GM19035 (cell line): ENCODE measurements at regions not wholly inside any gene's neighbourhood (a gene's known extent, or its start where the extent isn't known, plus 50 kb on each side); places are given as distances from the start of the nearest gene placed in this dataset.
"Not testable (repeated sequence)": the region's sequence is repeated elsewhere in the genome, so short reads cannot be mapped to it uniquely, and the experiment has no call there.

Experiments used
- ATAC-seq: cut with Tn5 transposase; IDR thresholded peaks from one replicate; pipeline ENCODE4 v1.9.1; 2021; ENCODE audit not compliant: unreplicated experiment

DNA sequence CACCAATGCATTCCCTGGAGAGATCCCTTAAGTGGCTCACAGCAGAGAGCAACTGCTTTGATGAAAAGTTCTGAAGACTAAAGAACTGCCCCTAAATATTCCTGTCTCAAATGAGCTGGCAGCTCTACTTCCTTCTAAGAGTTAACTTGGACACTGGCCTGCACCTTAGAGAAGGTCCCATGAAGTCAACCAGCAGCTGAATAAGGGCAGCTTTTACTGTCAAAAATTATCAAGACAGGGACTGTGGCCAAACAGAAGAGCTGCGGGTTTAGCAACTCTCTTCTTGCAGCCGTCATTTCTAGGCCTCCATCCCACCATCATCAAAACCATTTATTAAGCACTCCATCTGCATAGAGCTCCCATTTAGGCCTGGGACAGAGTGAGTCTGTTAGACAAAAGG, 491.1 kb upstream of the TSHZ3 start:
- ATAC-seq: no peak

DNA sequence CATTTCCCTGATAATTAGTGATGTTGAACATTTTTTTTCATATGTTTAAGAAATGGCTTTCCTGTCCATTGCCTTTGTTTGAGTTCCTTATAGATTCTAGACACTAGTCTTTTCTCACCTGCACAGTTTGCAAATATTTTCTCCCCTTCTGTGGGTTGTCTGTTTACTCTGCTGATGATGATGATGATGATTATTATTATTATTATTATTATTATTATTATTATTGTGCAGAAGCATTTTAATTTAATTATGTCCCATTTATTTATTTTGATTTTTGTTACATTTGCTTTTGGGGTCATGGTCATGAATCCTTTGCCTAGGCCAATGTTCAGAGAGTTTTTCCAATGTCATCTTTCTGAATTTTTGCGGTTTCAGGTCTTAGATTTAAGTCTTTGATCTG, 492.5 kb upstream of the TSHZ3 start:
- no peak for ATAC-seq

DNA sequence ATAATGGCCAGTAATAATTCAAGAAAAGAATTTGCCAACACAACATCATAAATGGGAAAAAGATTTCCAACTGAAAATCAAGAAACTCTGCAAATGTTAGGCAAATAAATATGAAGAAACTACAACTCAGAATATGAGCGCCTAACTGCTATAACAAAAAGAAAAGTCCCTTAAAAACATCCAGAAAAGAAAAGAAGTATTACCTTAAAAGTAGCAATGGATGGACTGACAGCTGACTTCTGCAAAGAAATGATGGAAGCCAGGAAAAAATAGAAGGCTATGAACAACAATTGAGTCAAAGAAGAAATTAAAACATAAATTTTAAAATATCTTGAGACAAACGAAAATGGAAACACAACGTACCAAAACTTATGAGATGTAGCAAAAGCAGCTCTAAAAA, 482.3 kb upstream of the ZNF507 start:
- ATAC-seq: no peak

DNA sequence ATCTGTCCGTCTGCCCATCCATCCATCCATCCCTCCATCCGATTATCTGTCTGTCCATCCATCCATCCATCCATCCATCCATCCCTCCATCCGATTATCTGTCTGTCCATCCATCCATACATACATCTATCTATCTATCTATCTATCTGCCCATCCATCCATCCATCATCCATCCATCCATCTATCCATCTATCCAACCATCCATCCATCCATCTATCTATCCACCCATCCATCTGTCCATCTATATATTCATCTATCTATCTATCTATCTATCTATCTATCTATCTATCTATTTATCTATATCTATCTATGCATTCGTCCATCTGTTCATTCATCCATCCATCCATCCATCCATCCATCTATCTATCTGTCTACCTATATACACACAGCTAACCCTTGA, 471.1 kb upstream of the ZNF507 start:
- ATAC-seq: no peak

DNA sequence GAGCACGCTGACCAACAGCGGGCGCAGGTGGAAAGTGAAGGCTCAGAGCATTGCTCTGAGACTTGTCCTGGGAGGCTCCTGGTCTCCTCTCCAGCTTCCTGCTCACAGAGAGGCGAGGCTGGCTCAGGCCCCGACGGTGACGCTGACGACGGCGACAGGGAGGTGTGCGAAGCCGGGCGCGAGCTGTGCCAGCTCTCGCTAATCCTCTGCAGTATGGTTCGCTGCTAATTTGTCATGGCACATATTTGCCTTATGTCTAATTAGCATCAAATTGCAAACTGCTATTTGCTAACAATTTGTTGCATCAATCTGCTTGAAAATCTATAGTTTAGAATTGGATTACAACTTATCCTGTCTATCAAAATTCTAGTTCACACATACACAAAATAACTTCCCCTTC, 469.8 kb upstream of the ZNF507 start:
- no peak for ATAC-seq

DNA sequence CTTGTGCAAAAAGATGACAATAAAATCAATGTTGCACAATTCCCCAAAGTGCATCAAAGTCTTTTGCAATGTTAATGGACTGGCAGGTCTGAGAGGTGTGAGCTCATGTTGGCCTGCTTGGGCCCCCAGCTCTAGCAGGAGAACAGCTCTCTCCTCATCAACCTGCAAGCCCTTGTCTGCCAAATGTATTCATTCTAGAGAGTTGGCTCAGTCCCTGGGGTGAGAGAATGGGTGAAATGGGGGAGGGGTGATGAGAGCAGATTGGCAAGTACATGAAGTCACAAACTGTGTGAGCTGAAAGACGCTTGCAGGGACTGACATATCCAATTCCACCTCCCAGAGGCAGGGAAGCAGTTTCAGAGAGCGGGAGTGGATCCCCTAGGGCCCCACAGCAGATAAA, 465.1 kb upstream of the ZNF507 start:
- no peak for ATAC-seq

DNA sequence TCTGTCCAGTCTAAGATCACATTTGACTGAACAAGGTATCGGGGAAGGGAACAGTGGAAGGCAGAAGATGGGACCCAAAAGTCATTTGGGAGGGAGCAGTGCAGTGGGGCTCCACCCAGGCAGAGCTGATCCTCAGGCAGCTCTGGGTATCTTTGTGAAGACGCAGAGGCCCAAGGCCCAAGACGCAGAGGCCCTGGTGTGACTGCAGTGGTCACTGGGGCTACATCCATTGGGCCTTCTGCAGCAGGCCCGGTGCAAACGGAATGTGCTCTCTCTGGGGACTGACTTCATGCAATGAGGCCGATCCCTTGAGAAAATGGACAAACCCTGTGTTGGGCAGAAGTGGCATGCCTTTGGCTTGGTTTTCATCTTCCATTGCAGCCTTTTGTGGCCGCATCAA, 463.4 kb upstream of the ZNF507 start:
- no peak for ATAC-seq

DNA sequence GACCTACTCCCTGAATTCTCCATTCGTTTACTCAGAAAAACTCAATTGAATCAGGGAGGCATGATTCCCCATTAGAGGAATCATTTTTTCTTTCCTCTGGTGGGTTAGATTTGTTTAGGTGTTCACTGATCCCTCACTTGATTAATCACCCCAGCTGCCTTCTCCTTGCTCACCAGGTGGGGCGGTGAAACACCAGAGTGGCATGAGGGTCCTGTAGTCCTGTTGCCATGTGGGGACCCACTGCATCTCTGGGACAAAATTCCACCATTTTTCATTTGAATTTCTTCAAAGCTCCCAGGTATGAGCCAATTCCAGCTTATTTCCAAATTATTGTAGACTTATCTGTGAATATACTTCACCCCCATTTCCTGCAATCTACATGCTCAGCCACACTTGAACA, 462.7 kb upstream of the ZNF507 start:
- ATAC-seq: no peak

DNA sequence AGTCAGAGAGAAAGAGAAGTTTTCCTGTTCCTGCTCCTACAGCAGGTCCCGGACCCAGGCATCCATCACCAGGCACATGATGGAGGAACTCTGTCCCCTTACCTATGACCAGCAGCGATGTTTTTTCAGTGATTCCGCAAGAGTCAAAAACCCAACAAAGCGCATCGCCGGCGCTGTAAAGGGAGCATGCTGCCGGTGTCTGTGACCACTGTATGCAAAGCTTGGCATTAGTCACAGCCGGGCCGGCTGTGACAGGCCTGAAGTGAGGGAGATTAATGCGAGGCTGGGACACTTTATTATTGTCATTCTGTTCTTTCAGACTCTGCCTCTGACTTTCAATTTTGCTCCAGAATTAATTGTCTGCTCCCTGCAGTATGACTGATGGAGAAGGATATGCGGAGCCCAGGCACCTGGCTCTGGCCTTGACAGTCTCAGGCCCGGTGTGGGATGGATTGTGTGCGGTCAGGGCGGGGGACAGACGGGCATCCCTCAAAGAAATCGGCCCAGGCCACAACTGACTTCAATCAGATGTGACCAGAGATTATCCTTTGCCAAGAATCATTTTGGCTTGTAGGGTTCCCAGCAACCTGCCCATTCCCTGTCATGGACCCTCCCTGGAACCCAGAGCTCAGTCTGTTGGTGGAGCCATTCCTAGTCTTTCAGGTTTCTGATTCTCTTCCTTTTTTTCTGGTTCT, 462.0 kb upstream of the ZNF507 start:
- ATAC-seq: no peak

DNA sequence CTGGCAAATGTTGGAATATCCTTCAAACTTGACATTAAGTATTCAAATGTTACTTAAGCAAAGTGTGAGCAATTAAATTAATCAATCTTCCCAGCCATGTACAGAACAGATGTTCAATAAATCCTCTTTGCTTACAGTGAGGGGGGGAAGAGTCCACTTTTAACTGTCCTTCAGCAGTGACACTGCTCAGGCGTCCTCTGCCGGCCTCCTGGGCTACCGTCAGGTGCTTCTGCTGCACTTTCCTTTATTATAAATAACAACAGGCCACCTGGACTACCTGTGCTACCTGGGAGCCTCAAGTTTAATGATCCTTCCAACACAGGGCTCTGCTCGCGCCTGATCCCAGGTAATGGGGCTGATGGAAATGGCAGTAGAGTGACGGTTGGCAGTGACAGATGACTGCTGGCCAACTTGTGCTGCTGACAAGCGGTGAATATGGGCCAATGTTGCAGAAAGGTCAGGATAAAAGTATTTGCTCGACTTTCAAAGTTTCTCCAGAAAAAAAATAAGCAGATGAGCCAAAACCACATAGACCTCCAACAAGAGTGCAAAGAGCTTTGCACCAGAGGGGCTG, 460.0 kb upstream of the ZNF507 start:
- ATAC-seq: no peak

DNA sequence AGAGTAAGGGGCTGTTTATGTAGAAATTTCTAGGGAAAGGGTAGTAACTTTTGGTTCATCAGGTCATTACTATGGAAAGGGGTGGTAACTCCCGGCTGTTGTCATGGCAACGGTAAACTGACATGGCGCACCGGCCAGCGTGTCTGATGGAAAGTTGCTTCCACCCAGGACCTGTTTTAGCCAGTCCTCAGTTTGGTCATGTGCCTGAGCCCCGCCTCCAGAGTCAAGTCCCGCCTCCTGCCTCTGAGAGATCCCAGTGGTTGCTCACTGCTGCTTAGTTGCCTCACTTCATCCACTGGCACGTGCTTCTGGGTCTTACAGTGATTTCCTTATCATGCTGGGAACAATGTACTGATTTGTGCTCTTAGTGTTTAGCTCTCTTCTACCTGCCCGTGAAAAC, 455.2 kb upstream of the ZNF507 start:
- ATAC-seq: no peak

DNA sequence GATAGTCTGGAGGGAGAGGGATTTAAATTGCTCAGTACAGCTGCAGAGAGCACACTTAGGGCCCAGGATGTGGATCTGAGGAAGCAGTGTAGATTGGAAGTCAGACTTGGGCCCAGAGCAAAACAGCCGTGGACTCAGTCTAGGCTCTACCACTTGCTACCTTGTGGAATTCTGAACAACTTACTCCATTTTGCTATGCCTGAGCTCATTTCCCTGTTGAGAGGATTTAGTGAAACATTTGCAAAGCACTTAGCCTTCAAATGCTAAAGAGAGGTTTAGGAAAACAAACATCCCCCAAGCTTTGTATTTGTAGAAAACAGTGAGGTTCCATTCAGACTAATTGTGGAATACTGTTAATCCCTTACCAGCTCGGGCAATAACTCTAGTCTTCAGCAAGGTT, 453.4 kb upstream of the ZNF507 start:
- no peak for ATAC-seq

DNA sequence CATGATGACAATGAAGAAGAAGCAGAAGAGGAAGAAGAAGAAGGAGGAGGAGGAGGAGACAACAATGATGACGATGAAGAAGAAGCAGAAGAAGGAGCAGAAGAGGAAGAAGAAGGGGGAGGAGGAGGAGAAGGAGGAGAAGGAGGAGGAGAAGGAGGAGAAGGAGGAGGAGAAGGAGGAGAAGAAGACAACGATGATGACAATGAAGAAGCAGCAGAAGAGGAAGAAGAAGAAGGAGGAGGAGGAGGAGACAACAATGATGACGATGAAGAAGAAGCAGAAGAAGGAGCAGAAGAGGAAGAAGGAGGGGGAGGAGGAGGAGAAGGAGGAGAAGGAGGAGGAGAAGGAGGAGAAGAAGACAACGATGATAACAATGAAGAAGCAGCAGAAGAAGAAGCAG, 451.9 kb upstream of the ZNF507 start:
- not testable (repeated sequence) for ATAC-seq

DNA sequence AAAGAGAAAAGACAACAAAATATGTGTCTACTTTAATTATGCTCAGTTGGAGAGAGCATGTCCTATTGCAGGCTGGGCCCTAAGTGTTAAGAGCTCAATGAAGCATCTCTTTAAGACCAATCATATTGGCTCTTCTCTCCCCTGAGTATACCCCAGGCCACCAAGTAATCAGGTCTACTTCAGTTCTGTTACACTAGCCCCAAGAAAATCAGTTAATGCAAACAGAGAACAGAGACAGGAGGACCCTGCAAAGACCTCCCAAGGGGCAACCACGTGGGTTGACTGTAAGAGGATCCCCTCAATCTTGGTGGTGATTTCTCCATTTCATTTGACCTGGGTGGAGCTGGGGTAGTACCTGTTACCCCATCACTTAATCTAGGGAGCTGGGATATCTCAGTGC, 451.0 kb upstream of the ZNF507 start:
- no peak for ATAC-seq

DNA sequence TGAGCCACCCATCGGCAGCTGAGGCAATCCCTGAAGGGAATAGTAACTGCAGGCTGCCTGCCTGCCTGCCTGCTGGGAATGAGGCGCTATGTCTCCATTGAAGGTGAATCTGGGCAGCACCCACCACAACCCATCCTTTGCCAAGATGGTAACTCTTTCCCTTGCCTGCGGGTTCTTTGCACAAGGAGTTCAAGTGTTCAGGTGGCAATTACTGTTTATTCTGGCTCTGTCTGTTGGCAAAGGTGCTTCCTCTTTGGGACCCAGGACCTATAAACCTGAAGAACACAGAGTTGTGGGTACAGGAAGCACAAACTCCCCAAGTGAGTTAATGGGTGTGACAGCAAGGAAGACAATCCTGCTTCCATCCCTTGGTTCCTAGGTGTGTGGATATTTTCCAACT, 448.1 kb upstream of the ZNF507 start:
- ATAC-seq: no peak

DNA sequence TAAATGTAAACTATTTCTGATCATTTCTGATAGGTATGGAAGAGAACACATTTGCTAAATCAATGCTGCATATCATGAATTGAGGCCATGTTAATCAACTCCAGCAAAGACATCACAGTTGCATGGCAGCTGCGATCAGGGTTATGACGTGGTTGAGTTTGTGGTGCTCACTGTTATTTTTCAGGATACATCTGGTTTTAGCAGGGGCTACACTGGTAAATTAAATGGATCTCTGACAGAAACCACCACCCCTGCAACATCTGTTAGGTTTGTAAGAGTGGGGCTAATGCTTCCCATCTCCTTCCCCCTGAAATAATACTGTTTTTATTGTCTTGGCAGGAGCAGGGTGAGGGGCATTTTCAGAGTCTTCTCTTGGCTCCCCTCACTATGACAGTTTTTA, 444.4 kb upstream of the ZNF507 start:
- no peak for ATAC-seq

DNA sequence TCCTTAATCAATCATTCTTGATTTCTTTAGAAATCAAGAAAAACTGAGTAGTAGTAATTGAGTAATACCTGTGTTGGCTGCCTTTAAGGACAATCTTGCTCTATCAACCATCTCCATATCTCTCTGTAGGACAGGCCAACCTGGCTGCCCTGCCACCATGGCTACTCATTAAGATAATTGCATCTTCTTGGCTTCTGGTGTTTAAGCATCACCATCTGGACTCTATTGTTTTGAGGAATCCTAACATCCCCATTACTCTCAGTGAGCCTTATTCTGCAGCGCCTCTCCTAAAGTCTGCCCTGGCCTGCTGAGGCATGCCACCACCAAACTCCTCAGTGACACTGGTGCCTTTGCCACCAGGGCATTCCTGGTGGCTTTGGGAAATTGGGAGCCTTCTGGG, 442.6 kb upstream of the ZNF507 start:
- ATAC-seq: no peak

DNA sequence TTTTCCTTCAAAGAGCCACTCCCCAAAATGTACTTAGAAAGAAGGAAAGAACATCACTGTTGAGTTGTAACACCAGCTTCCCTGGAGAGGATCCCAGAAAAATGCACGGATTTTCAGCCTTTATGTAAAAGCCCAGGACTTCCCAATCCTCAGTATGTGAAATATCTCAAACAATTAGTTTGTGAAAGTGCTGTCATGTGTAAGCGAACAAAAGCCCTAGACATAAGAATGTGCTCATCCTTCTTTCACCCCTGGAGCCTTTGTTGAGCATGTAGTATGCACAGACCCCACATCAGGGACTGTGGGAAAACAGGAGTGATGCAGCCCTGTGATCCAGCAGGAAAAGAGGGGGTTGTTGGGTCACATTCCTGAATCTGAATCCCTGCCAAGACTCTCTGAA, 441.4 kb upstream of the ZNF507 start:
- ATAC-seq: no peak

DNA sequence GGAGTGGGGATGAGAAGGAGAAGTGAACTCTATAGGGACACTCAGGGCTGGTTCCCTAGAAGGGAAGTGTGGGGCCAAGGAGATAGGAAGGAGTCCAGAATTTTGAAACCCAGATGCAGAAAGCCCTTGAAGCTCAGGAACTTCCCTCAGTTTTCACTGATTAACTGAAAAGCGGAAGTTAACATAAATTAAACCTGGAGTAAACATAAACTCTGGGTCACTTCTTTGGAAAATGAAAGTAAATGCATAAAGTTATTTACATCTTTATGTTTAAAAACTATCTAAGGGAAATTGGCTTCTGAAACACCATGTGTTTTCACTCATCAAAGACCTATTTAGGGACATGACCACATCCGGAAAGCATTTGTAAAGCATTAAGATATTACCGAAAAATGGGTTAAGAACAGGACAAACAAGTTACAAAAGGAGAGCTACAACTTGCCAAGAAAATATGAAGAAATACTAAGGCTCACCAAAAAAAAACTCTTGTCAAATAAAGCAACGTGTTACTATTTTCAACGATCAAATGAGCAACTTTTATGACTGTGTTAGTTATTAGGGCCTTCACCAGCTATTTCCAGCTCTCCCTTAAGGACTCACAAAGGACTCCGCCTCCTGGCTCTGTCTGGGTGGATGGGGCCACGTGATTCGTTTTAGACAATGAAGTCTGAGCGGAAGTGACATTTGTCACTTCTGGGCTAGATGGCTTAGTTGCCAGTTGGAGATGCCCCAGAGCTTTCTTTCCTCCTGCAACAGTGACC, 439.1 kb upstream of the ZNF507 start:
- ATAC-seq: no peak

DNA sequence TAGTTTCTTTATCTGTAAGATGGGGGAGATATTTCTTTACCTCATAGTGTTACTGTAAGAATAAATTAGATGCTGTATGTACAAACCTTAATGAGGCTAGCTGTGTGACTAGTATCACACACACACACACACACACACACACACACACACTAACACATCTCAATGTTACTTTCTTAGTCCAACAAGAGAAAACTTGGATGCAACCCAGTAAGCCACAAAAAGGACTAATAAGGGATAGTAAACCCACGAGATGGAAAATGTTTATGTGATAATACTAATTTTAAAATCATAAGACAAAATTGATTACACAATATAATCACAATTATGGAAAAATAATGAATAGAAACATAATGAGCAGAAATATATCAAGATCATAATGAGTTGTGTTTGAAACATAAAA, 437.7 kb upstream of the ZNF507 start:
- ATAC-seq: no peak

DNA sequence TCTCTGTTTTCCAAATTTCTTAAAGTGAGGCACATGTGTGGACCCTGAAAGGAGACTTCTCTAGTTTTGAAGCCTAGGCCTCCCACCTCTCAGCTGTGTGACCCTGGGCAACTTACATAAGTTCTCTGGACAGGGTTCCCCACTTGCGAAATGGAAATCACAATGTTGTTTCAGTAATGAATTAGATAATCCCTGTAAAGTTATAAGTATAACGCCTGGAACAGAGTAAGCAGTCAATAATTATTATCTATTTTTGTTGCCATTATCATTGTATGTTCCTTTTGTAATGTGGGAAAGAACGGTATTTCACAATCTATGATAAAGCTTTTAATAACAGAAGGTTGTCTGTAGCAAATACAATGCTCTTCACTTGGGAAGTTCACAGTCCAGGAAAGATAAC, 437.3 kb upstream of the ZNF507 start:
- no peak for ATAC-seq

DNA sequence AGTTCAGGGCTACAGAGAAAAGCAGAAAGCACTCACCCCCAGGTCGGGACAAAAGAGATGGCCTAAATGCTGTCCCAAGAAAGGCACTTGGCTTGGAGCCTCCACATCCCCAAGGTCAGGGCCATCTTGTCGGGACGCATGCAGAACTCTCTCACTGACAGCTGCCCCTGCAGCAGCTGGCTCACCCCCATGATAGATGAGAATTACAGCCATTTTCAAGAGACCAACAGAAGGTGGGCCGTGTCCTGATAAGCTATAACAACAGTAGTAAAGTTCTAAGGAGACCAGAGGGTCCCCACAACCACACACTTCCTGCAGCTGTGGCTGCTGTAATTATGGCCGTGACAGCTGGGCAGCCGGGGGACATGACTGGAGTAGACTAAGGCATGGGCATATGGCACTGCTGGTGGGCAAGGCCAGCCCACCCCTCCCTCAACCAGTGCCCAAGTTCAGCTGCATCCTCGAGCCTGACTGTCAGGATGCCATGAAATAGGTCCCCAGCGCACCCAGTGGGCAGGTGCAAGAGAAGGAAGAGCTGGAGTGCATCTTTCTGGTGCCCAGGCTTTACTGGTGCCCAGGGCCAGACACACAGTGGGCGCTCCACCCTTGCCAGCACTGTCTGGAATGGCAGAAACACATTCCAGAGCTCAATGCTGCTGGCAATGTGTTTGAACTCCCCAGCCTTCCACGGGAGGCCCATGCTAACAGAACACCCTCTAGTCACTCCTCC, 436.7 kb upstream of the ZNF507 start:
- ATAC-seq: no peak
